ENCODE measurements at regions not wholly inside any gene's neighbourhood (a gene's known extent, or its start where the extent isn't known, plus 50 kb on each side); places are given as distances from the start of the nearest gene placed in this dataset.

- no peak for TF ChIP-seq KIAA2018 (CRISPR knock-in tag; IDR thresholded peaks at IDR 0.05; ENCODE audit: borderline replicate concordance)
- TF ChIP-seq HMGXB3 (CRISPR knock-in tag; IDR thresholded peaks at IDR 0.05; ENCODE audit: borderline replicate concordance) = no peak
- no peak for TF ChIP-seq CSRNP2 (CRISPR knock-in tag; conservative IDR thresholded peaks at IDR 0.05; ENCODE audit: low read depth)
- TF ChIP-seq ZNF446 (CRISPR knock-in tag; IDR thresholded peaks at IDR 0.05) = no peak
- TF ChIP-seq ZNF383 (CRISPR knock-in tag; IDR thresholded peaks at IDR 0.05; ENCODE audit: borderline replicate concordance) = no peak
- no peak for TF ChIP-seq ZNF557 (CRISPR knock-in tag; IDR thresholded peaks at IDR 0.05)
- TF ChIP-seq CENPT (CRISPR knock-in tag; IDR thresholded peaks at IDR 0.05; ENCODE audit: low read depth) = no peak
- no peak for TF ChIP-seq ZNF570 (CRISPR knock-in tag; IDR thresholded peaks at IDR 0.05; ENCODE audit: borderline replicate concordance)
- no peak for TF ChIP-seq ZNF567 (CRISPR knock-in tag; IDR thresholded peaks at IDR 0.05; ENCODE audit: borderline replicate concordance)
- TF ChIP-seq FUBP1 (CRISPR knock-in tag; IDR thresholded peaks at IDR 0.05; ENCODE audit: borderline replicate concordance) = no peak
- no peak for TF ChIP-seq HBP1 (CRISPR knock-in tag; IDR thresholded peaks at IDR 0.05; ENCODE audit: low read depth)
These were observed 530.4 kb downstream of the ACTL7B start (continued) for GRCh38 chr9:108325406-108325805.

Data from HepG2 (cell line).